Adrenal gland (tissue), 5 donors: ENCODE measurements at regions not wholly inside any gene's neighbourhood (a gene's known extent, or its start where the extent isn't known, plus 50 kb on each side); places are given as distances from the start of the nearest gene placed in this dataset.

Source experiments
- CTCF ChIP-seq, 6 experiments: fragments of 450-650 bp in 4 of 6; fragments of 200-600 bp in 2 of 6; sonication (generic) in 1 of 6; IDR thresholded peaks; 1 replicate in 5 of 6; 2 replicates in 1 of 6; pipeline versions ENCODE4 v1.5.1 to v1.8.0; 2016 to 2021; ENCODE audit warnings: antibody characterized with exemption in 6 of 6, mild to moderate bottlenecking in 2 of 6, moderate library complexity in 1 of 6
- POLR2A ChIP-seq, 2 donors: fragments of 450-650 bp; IDR thresholded peaks; one replicate each; pipeline ENCODE4 v1.6.1; 2017; ENCODE audit warnings: antibody characterized with exemption in 2 of 2, mild to moderate bottlenecking in 2 of 2, moderate library complexity in 1 of 2
- donor health status: DM: no; HTN: no; CAD: no.

- no peak for TF ChIP-seq CTCF (IDR thresholded peaks at IDR 0.05)
- TF ChIP-seq POLR2A (IDR thresholded peaks at IDR 0.05): no peak
Measured at GRCh38 chr21:15121097-15121654, 56.4 kb upstream of the NRIP1 start.
